Adrenal gland (tissue), 5 donors: ENCODE measurements at regions not wholly inside any gene's neighbourhood (a gene's known extent, or its start where the extent isn't known, plus 50 kb on each side); places are given as distances from the start of the nearest gene placed in this dataset.

ENCODE experiments used
- POLR2A ChIP-seq, 2 donors: fragments of 450-650 bp; IDR thresholded peaks; one replicate each; pipeline ENCODE4 v1.6.1; 2017; ENCODE audit warnings: antibody characterized with exemption in 2 of 2, mild to moderate bottlenecking in 2 of 2, moderate library complexity in 1 of 2
- TF ChIP-seq, protein P1 (sequence below), 6 experiments: fragments of 450-650 bp in 4 of 6; fragments of 200-600 bp in 2 of 6; sonication (generic) in 1 of 6; IDR thresholded peaks; 1 replicate in 5 of 6; 2 replicates in 1 of 6; pipeline versions ENCODE4 v1.5.1 to v1.8.0; 2016 to 2021; ENCODE audit warnings: antibody characterized with exemption in 6 of 6, mild to moderate bottlenecking in 2 of 6, moderate library complexity in 1 of 6
- donor health status: DM: no; HTN: no; CAD: no.

- TF ChIP-seq, protein P1, sequence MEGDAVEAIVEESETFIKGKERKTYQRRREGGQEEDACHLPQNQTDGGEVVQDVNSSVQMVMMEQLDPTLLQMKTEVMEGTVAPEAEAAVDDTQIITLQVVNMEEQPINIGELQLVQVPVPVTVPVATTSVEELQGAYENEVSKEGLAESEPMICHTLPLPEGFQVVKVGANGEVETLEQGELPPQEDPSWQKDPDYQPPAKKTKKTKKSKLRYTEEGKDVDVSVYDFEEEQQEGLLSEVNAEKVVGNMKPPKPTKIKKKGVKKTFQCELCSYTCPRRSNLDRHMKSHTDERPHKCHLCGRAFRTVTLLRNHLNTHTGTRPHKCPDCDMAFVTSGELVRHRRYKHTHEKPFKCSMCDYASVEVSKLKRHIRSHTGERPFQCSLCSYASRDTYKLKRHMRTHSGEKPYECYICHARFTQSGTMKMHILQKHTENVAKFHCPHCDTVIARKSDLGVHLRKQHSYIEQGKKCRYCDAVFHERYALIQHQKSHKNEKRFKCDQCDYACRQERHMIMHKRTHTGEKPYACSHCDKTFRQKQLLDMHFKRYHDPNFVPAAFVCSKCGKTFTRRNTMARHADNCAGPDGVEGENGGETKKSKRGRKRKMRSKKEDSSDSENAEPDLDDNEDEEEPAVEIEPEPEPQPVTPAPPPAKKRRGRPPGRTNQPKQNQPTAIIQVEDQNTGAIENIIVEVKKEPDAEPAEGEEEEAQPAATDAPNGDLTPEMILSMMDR (IDR thresholded peaks at IDR 0.05): no peak
- no peak for TF ChIP-seq POLR2A (IDR thresholded peaks at IDR 0.05)
Observed at GRCh38 chr9:30519166-30519565, 1865.3 kb upstream of the ACO1 start.
